ENCODE measurements at regions not wholly inside any gene's neighbourhood (a gene's known extent, or its start where the extent isn't known, plus 50 kb on each side); places are given as distances from the start of the nearest gene placed in this dataset.

GRCh38 chr5:29853711-29854220 lies 1339.7 kb upstream of the CDH6 start:
- no peak overlapping the region for H3K4ac ChIP-seq (ENCODE audit: low read depth, low read length)
- H3K4me1 ChIP-seq (ENCODE audit: insufficient read depth, low read length) = no peaks in the 10 kb centered on the region
- H2BK5ac ChIP-seq (ENCODE audit: insufficient read length, low read length) = no peak overlapping the region
- no peaks in the 10 kb centered on the region for H4K20me1 ChIP-seq (ENCODE audit: control insufficient read depth, insufficient read depth, insufficient read length)
- no peak overlapping the region for H3K4me2 ChIP-seq (ENCODE audit: insufficient read depth, insufficient read length, low read length)
- peaks cover 0 to 2% of the 10 kb centered on the region in 2 experiments; a peak in 1 of 4 replicates for H3K4me1 Mint-ChIP-seq
- no peak overlapping the region for H2BK12ac ChIP-seq (ENCODE audit: insufficient read length, low read depth, low read length)
- H3K14ac ChIP-seq (ENCODE audit: insufficient read depth, low read length) = no peak overlapping the region
- TF ChIP-seq, protein P1, sequence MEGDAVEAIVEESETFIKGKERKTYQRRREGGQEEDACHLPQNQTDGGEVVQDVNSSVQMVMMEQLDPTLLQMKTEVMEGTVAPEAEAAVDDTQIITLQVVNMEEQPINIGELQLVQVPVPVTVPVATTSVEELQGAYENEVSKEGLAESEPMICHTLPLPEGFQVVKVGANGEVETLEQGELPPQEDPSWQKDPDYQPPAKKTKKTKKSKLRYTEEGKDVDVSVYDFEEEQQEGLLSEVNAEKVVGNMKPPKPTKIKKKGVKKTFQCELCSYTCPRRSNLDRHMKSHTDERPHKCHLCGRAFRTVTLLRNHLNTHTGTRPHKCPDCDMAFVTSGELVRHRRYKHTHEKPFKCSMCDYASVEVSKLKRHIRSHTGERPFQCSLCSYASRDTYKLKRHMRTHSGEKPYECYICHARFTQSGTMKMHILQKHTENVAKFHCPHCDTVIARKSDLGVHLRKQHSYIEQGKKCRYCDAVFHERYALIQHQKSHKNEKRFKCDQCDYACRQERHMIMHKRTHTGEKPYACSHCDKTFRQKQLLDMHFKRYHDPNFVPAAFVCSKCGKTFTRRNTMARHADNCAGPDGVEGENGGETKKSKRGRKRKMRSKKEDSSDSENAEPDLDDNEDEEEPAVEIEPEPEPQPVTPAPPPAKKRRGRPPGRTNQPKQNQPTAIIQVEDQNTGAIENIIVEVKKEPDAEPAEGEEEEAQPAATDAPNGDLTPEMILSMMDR (conservative IDR thresholded peaks at IDR 0.05) = no peak
- H3K4me3 Mint-ChIP-seq = no peak overlapping the region
- H3K27me3 ChIP-seq (ENCODE audit: insufficient read depth, low read length) = no peaks in the 10 kb centered on the region
- no peak overlapping the region for H2AK5ac ChIP-seq (ENCODE audit: insufficient read length, low read length)
- H3K9me3 Mint-ChIP-seq = peaks cover 0 to 4% of the 10 kb centered on the region in 2 experiments; a peak in 2 of 5 replicates
- no peak overlapping the region for H2BK120ac ChIP-seq (ENCODE audit: low read depth, low read length, poor library complexity, severe bottlenecking)
- H3K36me3 Mint-ChIP-seq (ENCODE audit: insufficient read depth in 1 of 3, low read depth in 3 of 3) = no peaks in the 10 kb centered on the region
- no peaks in the 10 kb centered on the region for H3K27me3 Mint-ChIP-seq (ENCODE audit: low read depth)
- no peak overlapping the region for H3K27ac ChIP-seq (ENCODE audit: insufficient read length, low read depth, low read length)
- no peak overlapping the region for H3K9ac ChIP-seq (ENCODE audit: extremely low read depth, insufficient read length, low read length)
- H3K56ac ChIP-seq (ENCODE audit: insufficient read length, low read depth, low read length) = no peak overlapping the region
- no peaks in the 10 kb centered on the region for H3K9me3 ChIP-seq (ENCODE audit: control insufficient read depth, low read depth, low read length)
- no peak overlapping the region for H4K91ac ChIP-seq (ENCODE audit: insufficient read length, low read depth, low read length)
- no peak for DNase-seq
- no peaks in the 10 kb centered on the region for H3K79me2 ChIP-seq (ENCODE audit: insufficient read depth, low read length)
- H2BK20ac ChIP-seq (ENCODE audit: low read depth, low read length, poor library complexity, severe bottlenecking) = no peak overlapping the region
- no peak overlapping the region for H2BK15ac ChIP-seq (ENCODE audit: low read depth, low read length)
- H3T11ph ChIP-seq (ENCODE audit: low read length) = no peak overlapping the region
- H3K23me2 ChIP-seq (ENCODE audit: insufficient read length, low read depth, low read length, poor library complexity, severe bottlenecking) = no peaks in the 10 kb centered on the region
- H3K23ac ChIP-seq (ENCODE audit: insufficient read length, low read depth, low read length) = no peak overlapping the region
- WGBS (ENCODE audit: extremely low coverage, insufficient read length, low lambda C conversion rate) = no CpG with 5 or more reads among the region's 2 CpGs
- no peak overlapping the region for H2AFZ ChIP-seq (ENCODE audit: low read length)
- H3K27ac Mint-ChIP-seq = 0 out of 7 replicates have a peak overlapping the region, but pooled peaks of 1 of the 3 experiments have one; percentile 33
- no peaks in the 10 kb centered on the region for H3K79me1 ChIP-seq (ENCODE audit: insufficient read depth, low read depth, low read length, poor library complexity, severe bottlenecking)
- H4K5ac ChIP-seq (ENCODE audit: insufficient read length, low read depth, low read length) = no peak overlapping the region
- no peak overlapping the region for H3K18ac ChIP-seq (ENCODE audit: insufficient read length, low read depth, low read length)
- no peak overlapping the region for H4K8ac ChIP-seq (replicated peaks; ENCODE audit: insufficient read length, low read depth, low read length)

All from H9 (cell line).